Endothelial cell of umbilical vein (primary cell): ENCODE measurements at regions not wholly inside any gene's neighbourhood (a gene's known extent, or its start where the extent isn't known, plus 50 kb on each side); places are given as distances from the start of the nearest gene placed in this dataset.

Source experiments
- CTCF ChIP-seq, 2 donors: IDR thresholded peaks; 1 replicate in 1 of 2; 2 replicates in 1 of 2; pipeline ENCODE4 v1.5.1; 2011; ENCODE audit warnings: low read length in 2 of 2, mild to moderate bottlenecking in 2 of 2, moderate library complexity in 2 of 2, control low read depth in 1 of 2, inconsistent platforms in 1 of 2, low read depth in 1 of 2; ENCODE audit not compliant: insufficient read depth in 1 of 2; ENCODE audit errors: extremely low read depth in 1 of 2
- EZH2 ChIP-seq: IDR thresholded peaks from 2 replicates; pipeline ENCODE4 v1.6.1; 2012; ENCODE audit warnings: borderline replicate concordance, low read depth, mild to moderate bottlenecking, moderate library complexity, low read length, inconsistent platforms; ENCODE audit not compliant: severe bottlenecking
- FOS ChIP-seq: IDR thresholded peaks from 2 replicates; pipeline ENCODE4 v1.6.1; 2011; ENCODE audit warnings: mild to moderate bottlenecking, low read length, moderate library complexity, borderline replicate concordance; ENCODE audit not compliant: insufficient read depth
- GATA2 ChIP-seq: IDR thresholded peaks from 2 replicates; pipeline ENCODE4 v1.7.0; 2011; ENCODE audit warnings: low read depth, mild to moderate bottlenecking, moderate library complexity, mixed read lengths, low read length; ENCODE audit not compliant: insufficient read length, insufficient read depth
- JUN ChIP-seq: IDR thresholded peaks from 2 replicates; pipeline ENCODE4 v1.6.1; 2011; ENCODE audit warnings: borderline replicate concordance, low read depth; ENCODE audit not compliant: insufficient read length, insufficient read depth
- POLR2A ChIP-seq: IDR thresholded peaks from 2 replicates; pipeline ENCODE4 v1.6.1; 2012; ENCODE audit warnings: low read depth, mild to moderate bottlenecking, control low read depth, low read length
- POLR2AphosphoS5 ChIP-seq: IDR thresholded peaks from 2 replicates; pipeline ENCODE4 v1.6.1; 2012; ENCODE audit warnings: low read depth, mild to moderate bottlenecking, control low read depth, low read length, moderate library complexity; ENCODE audit not compliant: insufficient read depth
- TF ChIP-seq, protein P1 (sequence below): IDR thresholded peaks from 2 replicates; pipeline ENCODE4 v1.6.1; 2011; ENCODE audit not compliant: insufficient read depth, insufficient read length

DNA sequence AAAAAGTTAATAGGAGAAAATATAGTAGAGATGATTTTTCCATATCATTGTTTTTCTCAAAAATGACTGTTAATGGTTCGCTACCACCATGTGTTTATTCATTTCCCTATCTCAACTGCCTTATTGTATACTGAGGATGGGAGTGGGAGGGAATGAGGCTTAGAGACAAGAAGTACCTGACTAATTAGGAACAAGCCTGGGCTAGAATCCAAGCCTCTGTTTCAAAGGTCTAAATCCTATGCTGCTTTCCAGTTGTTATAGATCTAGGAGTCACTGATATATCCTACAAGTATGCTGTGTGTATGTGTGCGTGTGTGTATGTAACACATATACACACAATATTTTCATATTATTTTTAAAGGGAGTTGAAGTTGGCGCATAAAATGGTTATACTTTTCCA lies 465.9 kb downstream of the EPHA4 start:
- no peak for TF ChIP-seq POLR2A
- TF ChIP-seq CTCF (IDR thresholded peaks at IDR 0.05; ENCODE audit: extremely low read depth in 1 of 2, insufficient read depth in 1 of 2, low read depth in 1 of 2, low read length in 2 of 2), result no peak
- no peak for TF ChIP-seq FOS
- no peak for TF ChIP-seq POLR2AphosphoS5
- no peak for TF ChIP-seq GATA2
- no peak for TF ChIP-seq JUN
- TF ChIP-seq, protein P1, sequence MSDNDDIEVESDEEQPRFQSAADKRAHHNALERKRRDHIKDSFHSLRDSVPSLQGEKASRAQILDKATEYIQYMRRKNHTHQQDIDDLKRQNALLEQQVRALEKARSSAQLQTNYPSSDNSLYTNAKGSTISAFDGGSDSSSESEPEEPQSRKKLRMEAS, result no peak
- TF ChIP-seq EZH2, result no peak
